ENCODE measurements at regions not wholly inside any gene's neighbourhood (a gene's known extent, or its start where the extent isn't known, plus 50 kb on each side); places are given as distances from the start of the nearest gene placed in this dataset.

DNA sequence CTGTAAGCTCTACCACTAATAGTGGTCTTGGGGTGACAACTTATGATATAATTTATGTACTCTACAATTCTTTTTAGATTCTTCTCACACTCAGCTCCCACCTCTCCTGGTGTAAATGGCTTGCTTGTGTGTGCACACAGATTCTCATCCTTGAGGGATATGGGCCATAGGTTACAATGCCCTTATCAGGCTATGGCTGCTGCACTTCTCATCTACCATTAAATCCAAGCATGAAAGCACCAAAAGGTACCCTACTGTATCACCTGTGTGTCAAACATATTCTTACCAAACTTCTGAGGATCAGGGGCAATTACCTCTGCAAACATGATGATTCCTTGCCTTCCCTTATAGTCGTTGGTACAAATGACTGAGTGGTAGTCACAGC, 891.9 kb downstream of the SQOR start:
- H3K4me3 ChIP-seq (ENCODE audit: low read depth, low read length): no peak overlapping the region
- TF ChIP-seq, protein P1, sequence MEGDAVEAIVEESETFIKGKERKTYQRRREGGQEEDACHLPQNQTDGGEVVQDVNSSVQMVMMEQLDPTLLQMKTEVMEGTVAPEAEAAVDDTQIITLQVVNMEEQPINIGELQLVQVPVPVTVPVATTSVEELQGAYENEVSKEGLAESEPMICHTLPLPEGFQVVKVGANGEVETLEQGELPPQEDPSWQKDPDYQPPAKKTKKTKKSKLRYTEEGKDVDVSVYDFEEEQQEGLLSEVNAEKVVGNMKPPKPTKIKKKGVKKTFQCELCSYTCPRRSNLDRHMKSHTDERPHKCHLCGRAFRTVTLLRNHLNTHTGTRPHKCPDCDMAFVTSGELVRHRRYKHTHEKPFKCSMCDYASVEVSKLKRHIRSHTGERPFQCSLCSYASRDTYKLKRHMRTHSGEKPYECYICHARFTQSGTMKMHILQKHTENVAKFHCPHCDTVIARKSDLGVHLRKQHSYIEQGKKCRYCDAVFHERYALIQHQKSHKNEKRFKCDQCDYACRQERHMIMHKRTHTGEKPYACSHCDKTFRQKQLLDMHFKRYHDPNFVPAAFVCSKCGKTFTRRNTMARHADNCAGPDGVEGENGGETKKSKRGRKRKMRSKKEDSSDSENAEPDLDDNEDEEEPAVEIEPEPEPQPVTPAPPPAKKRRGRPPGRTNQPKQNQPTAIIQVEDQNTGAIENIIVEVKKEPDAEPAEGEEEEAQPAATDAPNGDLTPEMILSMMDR (IDR thresholded peaks at IDR 0.05; ENCODE audit: insufficient read depth, low read depth, low read length, missing control alignments): no peak
- no peak for DNase-seq (ENCODE audit: low read depth)

DNA sequence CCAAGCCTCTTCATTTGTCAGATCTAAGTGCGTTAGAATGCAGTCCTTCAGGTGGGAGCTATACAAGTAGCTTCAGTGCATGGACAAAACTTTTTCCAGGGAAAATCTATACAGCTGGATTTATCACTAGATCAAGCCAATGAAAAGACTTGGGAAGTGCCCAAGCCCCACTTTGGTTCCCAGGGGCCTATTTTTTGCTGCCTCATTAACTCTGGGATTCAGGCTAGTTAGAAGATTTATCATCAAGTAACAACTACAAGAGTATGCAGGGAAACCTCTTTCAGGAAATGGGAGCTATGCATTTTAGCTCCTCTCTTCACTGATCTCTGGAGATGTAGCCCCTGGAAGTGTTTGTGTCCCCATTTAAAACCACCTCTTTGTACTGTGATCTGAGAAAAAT, 908.8 kb downstream of the SQOR start:
- DNase-seq (ENCODE audit: low read depth): no peak
- no peak overlapping the region for H3K4me3 ChIP-seq (ENCODE audit: low read depth, low read length)
- TF ChIP-seq, protein P1 (IDR thresholded peaks at IDR 0.05; ENCODE audit: insufficient read depth, low read depth, low read length, missing control alignments): no peak

DNA sequence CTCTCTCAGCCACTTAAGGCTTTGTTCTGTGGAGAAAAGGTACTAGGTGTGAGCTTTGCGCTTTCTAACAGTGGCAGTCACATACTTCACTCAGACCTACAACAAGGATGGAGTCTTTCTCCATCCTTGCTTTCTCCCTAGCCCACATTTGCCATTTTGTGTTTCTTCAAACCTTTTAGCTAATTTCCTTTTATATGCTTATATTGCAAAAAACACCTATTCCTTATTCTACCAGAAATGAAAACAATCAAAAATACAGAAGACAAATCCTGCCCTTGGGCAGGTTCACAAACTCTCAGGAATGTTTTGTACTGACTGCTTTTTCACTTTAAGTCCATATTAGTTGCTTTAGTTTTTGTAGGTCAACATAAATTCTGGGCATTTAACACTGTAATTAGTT, 914.2 kb downstream of the SQOR start:
- no peak overlapping the region for H3K4me3 ChIP-seq (ENCODE audit: low read depth, low read length)
- DNase-seq (ENCODE audit: low read depth): no peak
- TF ChIP-seq, protein P1 (IDR thresholded peaks at IDR 0.05; ENCODE audit: insufficient read depth, low read depth, low read length, missing control alignments): no peak

DNA sequence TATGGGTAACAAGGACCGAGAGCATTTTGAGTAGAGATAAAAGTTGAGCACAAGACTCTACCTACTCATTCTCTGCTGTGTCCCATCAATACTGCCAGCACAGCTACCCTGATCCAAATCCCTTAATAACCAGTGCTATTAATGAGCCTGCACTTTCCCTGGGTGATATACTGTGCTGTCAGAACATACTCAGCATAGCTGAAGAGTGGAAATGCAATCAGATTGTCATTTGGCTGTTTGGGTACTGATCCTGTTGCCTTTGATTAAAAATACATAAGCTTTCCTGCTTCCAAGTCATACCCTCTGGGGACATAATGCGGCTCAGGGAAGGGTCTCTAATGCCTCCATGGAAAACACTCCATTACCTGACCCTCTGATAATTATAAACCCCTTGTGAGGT, 917.5 kb downstream of the SQOR start:
- TF ChIP-seq, protein P1 (IDR thresholded peaks at IDR 0.05; ENCODE audit: insufficient read depth, low read depth, low read length, missing control alignments): no peak
- DNase-seq (ENCODE audit: low read depth): no peak
- H3K4me3 ChIP-seq (ENCODE audit: low read depth, low read length): no peak overlapping the region

DNA sequence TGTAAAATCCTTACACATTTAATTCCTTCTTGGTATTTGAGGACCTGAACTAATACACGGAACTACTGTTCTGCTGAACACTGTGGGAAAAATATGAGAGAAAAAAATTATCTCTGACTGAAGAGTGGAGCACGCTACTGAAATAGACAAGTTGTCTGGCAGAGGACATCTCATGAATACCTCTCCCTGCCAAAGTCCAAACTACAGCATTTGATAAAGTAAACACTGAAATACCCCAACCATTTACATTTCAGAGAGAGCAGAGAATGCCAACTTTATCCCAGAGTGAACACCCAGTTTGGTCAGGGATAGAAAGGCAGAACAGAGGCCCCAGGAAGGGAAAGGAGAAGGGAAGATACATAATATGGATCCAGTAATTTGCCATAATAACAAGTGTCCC, 920.7 kb downstream of the SQOR start:
- H3K4me3 ChIP-seq (ENCODE audit: low read depth, low read length): no peak overlapping the region
- no peak for DNase-seq (ENCODE audit: low read depth)
- TF ChIP-seq, protein P1 (IDR thresholded peaks at IDR 0.05; ENCODE audit: insufficient read depth, low read depth, low read length, missing control alignments): no peak

DNA sequence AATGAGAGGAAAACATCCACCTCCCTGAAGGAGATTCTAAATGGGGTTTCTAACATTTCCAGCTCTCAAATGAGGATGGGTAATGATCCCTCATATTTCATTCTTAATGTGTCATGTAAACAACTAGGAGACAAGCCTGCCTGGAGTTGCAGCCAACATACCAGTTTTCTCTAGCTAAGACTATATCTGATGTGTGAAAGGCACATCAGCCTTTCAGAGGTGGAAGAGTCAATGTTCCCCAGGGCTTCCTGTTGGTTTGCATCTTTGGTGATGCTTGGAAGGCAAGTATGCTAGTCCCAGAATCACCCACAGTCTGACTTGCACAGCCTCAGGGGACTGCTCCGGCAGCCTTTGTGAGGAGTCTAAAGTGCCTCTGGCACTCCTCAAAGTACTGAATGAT, 921.2 kb downstream of the SQOR start:
- DNase-seq (ENCODE audit: low read depth): no peak
- TF ChIP-seq, protein P1 (IDR thresholded peaks at IDR 0.05; ENCODE audit: insufficient read depth, low read depth, low read length, missing control alignments): no peak

DNA sequence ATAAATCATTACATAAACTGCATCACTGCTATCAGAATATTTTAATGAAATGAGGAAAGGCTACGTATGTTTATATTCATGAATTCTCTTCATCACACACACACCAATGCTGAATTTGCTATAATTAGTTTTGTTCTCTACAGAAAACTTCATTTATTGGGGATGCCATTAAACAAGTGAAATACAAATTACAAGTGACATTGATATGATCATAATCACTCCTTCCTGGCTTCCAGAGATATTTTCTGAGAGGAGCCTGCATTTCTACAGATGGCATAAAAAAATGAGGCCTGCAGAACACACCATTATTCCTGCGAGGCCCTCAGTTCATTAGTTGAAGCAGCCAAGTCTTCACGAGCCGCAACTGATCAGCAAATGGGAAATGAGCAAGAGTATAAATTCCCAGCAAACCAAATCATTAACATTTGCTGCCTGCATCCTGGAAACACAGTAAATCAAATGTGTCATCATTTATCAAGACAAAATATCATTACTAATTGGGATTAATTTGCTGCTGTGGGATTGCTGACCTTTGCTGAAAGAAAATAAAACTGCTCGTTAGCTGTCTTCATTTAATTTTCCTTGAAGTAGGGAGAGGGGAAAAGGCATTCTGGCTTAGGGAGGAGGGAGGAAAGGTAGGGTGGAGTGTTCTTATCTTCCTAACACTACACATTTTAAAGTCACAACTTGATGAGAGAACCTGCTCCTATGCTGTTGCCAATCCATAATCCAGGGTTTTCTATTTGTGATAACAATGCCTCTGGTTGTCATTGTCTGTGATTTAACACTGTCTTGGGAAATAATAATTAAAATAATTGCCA, 921.9 kb downstream of the SQOR start:
- TF ChIP-seq, protein P1 (IDR thresholded peaks at IDR 0.05; ENCODE audit: insufficient read depth, low read depth, low read length, missing control alignments): no peak
- DNase-seq (ENCODE audit: low read depth): no peak

More for the DNA sequence above, 921.2 kb downstream of the SQOR start:
- H3K4me3 ChIP-seq (ENCODE audit: low read depth, low read length): no peak overlapping the region

More for the DNA sequence above, 921.9 kb downstream of the SQOR start:
- no peak overlapping the region for H3K4me3 ChIP-seq (ENCODE audit: low read depth, low read length)
